Mesodermal cell (in vitro differentiated cells): ENCODE measurements at regions not wholly inside any gene's neighbourhood (a gene's known extent, or its start where the extent isn't known, plus 50 kb on each side); places are given as distances from the start of the nearest gene placed in this dataset.

Experiments
- H3K27ac ChIP-seq: 2 replicates; pipeline ENCODE4 v1.7.0; 2013; ENCODE audit warnings: mild to moderate bottlenecking, low read depth, low read length, moderate library complexity; ENCODE audit not compliant: severe bottlenecking
- H3K36me3 ChIP-seq: 2 replicates; pipeline ENCODE4 v1.7.1; 2013; ENCODE audit warnings: mild to moderate bottlenecking, low read length, moderate library complexity; ENCODE audit not compliant: control insufficient read depth, insufficient read depth
- H3K4me1 ChIP-seq: one replicate; pipeline ENCODE4 v1.7.1; 2013; ENCODE audit warnings: mild to moderate bottlenecking, low read length; ENCODE audit not compliant: insufficient read depth, control insufficient read depth, poor library complexity, severe bottlenecking
- H3K4me3 ChIP-seq: 2 replicates; pipeline ENCODE4 v1.7.0; 2013; ENCODE audit warnings: low read length, control low read depth, mild to moderate bottlenecking; ENCODE audit not compliant: insufficient read depth, poor library complexity, severe bottlenecking; ENCODE audit errors: extremely low read depth
- H3K9me3 ChIP-seq: 2 replicates; pipeline ENCODE4 v1.7.1; 2013; ENCODE audit warnings: mild to moderate bottlenecking, low read length, moderate library complexity; ENCODE audit not compliant: control insufficient read depth
- WGBS, 2 experiments: methylation state at CpG; one replicate each; pipeline ENCODE4 v1.1.5; 2013; ENCODE audit warnings: missing lambda C conversion rate in 2 of 2; ENCODE audit not compliant: insufficient coverage in 2 of 2; 5-methylcytosine and 5-hydroxymethylcytosine counted together

- H3K4me1 ChIP-seq = peaks cover 3% of the 10 kb centered on the region
- no peaks in the 10 kb centered on the region for H3K9me3 ChIP-seq
- WGBS, 2 experiments = no CpG with 5 or more reads among the region's 1 CpG
- no peaks in the 10 kb centered on the region for H3K36me3 ChIP-seq
- H3K4me3 ChIP-seq = no peak overlapping the region
- H3K27ac ChIP-seq = no peak overlapping the region
These were observed 310.9 kb upstream of the ANO3 start for GRCh38 chr11:26021017-26021416.

GRCh38 chr11:26023057-26023456 is 308.9 kb upstream of the ANO3 start:
- peaks cover 3% of the 10 kb centered on the region for H3K4me1 ChIP-seq
- no peaks in the 10 kb centered on the region for H3K36me3 ChIP-seq
- H3K4me3 ChIP-seq = no peak overlapping the region
- H3K27ac ChIP-seq = no peak overlapping the region
- 94% methylated on average over 2 of the region's 2 CpGs; no CpG with 5 or more reads in 1 of the 2 experiments for WGBS, 2 experiments
- H3K9me3 ChIP-seq = no peaks in the 10 kb centered on the region

GRCh38 chr11:26025676-26026075 is 306.3 kb upstream of the ANO3 start:
- Histone ChIP-seq H3K27ac (no peak overlapping the region), H3K9me3 (no peaks in the 10 kb centered on the region), H3K4me1 (peaks cover 3% of the 10 kb centered on the region), H3K36me3 (no peaks in the 10 kb centered on the region), H3K4me3 (no peak overlapping the region)
- no CpG with 5 or more reads among the region's 2 CpGs for WGBS, 2 experiments

GRCh38 chr11:26026078-26026477 is 305.9 kb upstream of the ANO3 start:
- Histone ChIP-seq H3K27ac (no peak overlapping the region), H3K4me3 (no peak overlapping the region), H3K36me3 (no peaks in the 10 kb centered on the region), H3K9me3 (no peaks in the 10 kb centered on the region), H3K4me1 (peaks cover 3% of the 10 kb centered on the region)
- WGBS, 2 experiments = no CpG with 5 or more reads among the region's 1 CpG

GRCh38 chr11:26027887-26028286 is 304.0 kb upstream of the ANO3 start:
- Histone ChIP-seq H3K36me3 (no peaks in the 10 kb centered on the region), H3K4me1 (peaks cover 3% of the 10 kb centered on the region), H3K27ac (no peak overlapping the region), H3K9me3 (no peaks in the 10 kb centered on the region), H3K4me3 (no peak overlapping the region)

- H3K4me3 ChIP-seq = no peak overlapping the region
- WGBS, 2 experiments = 66% methylated on average over 2 of the region's 2 CpGs; no CpG with 5 or more reads in 1 of the 2 experiments
- H3K9me3 ChIP-seq = no peaks in the 10 kb centered on the region
- no peak overlapping the region for H3K27ac ChIP-seq
- no peaks in the 10 kb centered on the region for H3K36me3 ChIP-seq
- no peaks in the 10 kb centered on the region for H3K4me1 ChIP-seq
These were observed 303.5 kb upstream of the ANO3 start for GRCh38 chr11:26028393-26028911.

GRCh38 chr11:26030399-26030798 is 301.5 kb upstream of the ANO3 start:
- H3K4me1 ChIP-seq = no peaks in the 10 kb centered on the region
- no peaks in the 10 kb centered on the region for H3K9me3 ChIP-seq
- WGBS, 2 experiments = no CpG with 5 or more reads among the region's 3 CpGs
- H3K27ac ChIP-seq = no peak overlapping the region
- H3K36me3 ChIP-seq = no peaks in the 10 kb centered on the region
- H3K4me3 ChIP-seq = no peak overlapping the region

GRCh38 chr11:26032241-26032640 is 299.7 kb upstream of the ANO3 start:
- no peaks in the 10 kb centered on the region for H3K36me3 ChIP-seq
- no CpG with 5 or more reads among the region's 2 CpGs for WGBS, 2 experiments
- no peak overlapping the region for H3K4me3 ChIP-seq
- no peaks in the 10 kb centered on the region for H3K4me1 ChIP-seq
- no peak overlapping the region for H3K27ac ChIP-seq
- no peaks in the 10 kb centered on the region for H3K9me3 ChIP-seq

GRCh38 chr11:26035696-26036095 is 296.2 kb upstream of the ANO3 start:
- WGBS, 2 experiments = 86 to 100% methylated on average over 1 to 5 of the region's 6 CpGs
- Histone ChIP-seq H3K9me3 (no peaks in the 10 kb centered on the region), H3K36me3 (no peaks in the 10 kb centered on the region), H3K4me1 (no peaks in the 10 kb centered on the region), H3K4me3 (no peak overlapping the region), H3K27ac (no peak overlapping the region)

GRCh38 chr11:26037716-26038115 is 294.2 kb upstream of the ANO3 start:
- Histone ChIP-seq H3K4me1 (no peaks in the 10 kb centered on the region), H3K9me3 (no peaks in the 10 kb centered on the region), H3K4me3 (no peak overlapping the region), H3K27ac (no peak overlapping the region), H3K36me3 (no peaks in the 10 kb centered on the region)
- 86 to 100% methylated on average over 1 of the region's 2 CpGs for WGBS, 2 experiments

GRCh38 chr11:26040339-26040738 is 291.6 kb upstream of the ANO3 start:
- Histone ChIP-seq H3K36me3 (no peaks in the 10 kb centered on the region), H3K27ac (no peak overlapping the region), H3K9me3 (no peaks in the 10 kb centered on the region), H3K4me1 (no peaks in the 10 kb centered on the region), H3K4me3 (no peak overlapping the region)
- 63 to 80% methylated on average over 2 to 3 of the region's 3 CpGs for WGBS, 2 experiments
